Nephron progenitor cell (in vitro differentiated cells): ENCODE measurements at regions not wholly inside any gene's neighbourhood (a gene's known extent, or its start where the extent isn't known, plus 50 kb on each side); places are given as distances from the start of the nearest gene placed in this dataset.
"Not testable (repeated sequence)": the region's sequence is repeated elsewhere in the genome, so short reads cannot be mapped to it uniquely, and the experiment has no call there.

Experiments
- DNase-seq: peaks from one replicate; pipeline ENCODE4 v3.0.0; 2021
- H3K27ac Mint-ChIP-seq: 2 replicates; pipeline ENCODE4 v1.8.0; 2021; ENCODE audit warnings: mild to moderate bottlenecking, moderate library complexity, mixed read lengths
- H3K27me3 Mint-ChIP-seq: 2 replicates; pipeline ENCODE4 v1.8.0; 2021; ENCODE audit warnings: mild to moderate bottlenecking, low read depth, mixed read lengths; ENCODE audit not compliant: poor library complexity
- H3K36me3 Mint-ChIP-seq: 2 replicates; pipeline ENCODE4 v1.8.0; 2021; ENCODE audit warnings: low read depth, mixed read lengths
- H3K4me1 Mint-ChIP-seq: 2 replicates; pipeline ENCODE4 v1.8.0; 2021; ENCODE audit warnings: mixed read lengths
- H3K4me3 Mint-ChIP-seq: 2 replicates; pipeline ENCODE4 v1.8.0; 2021; ENCODE audit warnings: mild to moderate bottlenecking, moderate library complexity, mixed read lengths
- H3K9me3 Mint-ChIP-seq: 2 replicates; pipeline ENCODE4 v1.8.0; 2021; ENCODE audit warnings: mild to moderate bottlenecking, moderate library complexity, mixed read lengths
- TF ChIP-seq, protein P1 (sequence below): fragments of 200-600 bp; sonication (generic); IDR thresholded peaks from 2 replicates; pipeline ENCODE4 v1.5.0; 2021; ENCODE audit warnings: antibody characterized with exemption

GRCh38 chr7:79653136-79653631 lies 199.7 kb upstream of the MAGI2 start:
- no peak overlapping the region for H3K27ac Mint-ChIP-seq
- TF ChIP-seq, protein P1, sequence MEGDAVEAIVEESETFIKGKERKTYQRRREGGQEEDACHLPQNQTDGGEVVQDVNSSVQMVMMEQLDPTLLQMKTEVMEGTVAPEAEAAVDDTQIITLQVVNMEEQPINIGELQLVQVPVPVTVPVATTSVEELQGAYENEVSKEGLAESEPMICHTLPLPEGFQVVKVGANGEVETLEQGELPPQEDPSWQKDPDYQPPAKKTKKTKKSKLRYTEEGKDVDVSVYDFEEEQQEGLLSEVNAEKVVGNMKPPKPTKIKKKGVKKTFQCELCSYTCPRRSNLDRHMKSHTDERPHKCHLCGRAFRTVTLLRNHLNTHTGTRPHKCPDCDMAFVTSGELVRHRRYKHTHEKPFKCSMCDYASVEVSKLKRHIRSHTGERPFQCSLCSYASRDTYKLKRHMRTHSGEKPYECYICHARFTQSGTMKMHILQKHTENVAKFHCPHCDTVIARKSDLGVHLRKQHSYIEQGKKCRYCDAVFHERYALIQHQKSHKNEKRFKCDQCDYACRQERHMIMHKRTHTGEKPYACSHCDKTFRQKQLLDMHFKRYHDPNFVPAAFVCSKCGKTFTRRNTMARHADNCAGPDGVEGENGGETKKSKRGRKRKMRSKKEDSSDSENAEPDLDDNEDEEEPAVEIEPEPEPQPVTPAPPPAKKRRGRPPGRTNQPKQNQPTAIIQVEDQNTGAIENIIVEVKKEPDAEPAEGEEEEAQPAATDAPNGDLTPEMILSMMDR, result no peak
- no peaks in the 10 kb centered on the region for H3K36me3 Mint-ChIP-seq
- no peaks in the 10 kb centered on the region for H3K4me1 Mint-ChIP-seq
- H3K4me3 Mint-ChIP-seq, result no peak overlapping the region
- no peaks in the 10 kb centered on the region for H3K9me3 Mint-ChIP-seq
- H3K27me3 Mint-ChIP-seq, result no peaks in the 10 kb centered on the region
- DNase-seq, result no peak

GRCh38 chr7:79652619-79653018 lies 199.2 kb upstream of the MAGI2 start:
- Mint-ChIP-seq H3K27ac (no peak overlapping the region), H3K27me3 (peaks cover 2% of the 10 kb centered on the region), H3K4me1 (no peaks in the 10 kb centered on the region), H3K36me3 (no peaks in the 10 kb centered on the region), H3K9me3 (no peaks in the 10 kb centered on the region), H3K4me3 (no peak overlapping the region)
- DNase-seq, result no peak
- TF ChIP-seq, protein P1, result no peak

- TF ChIP-seq, protein P1, result no peak
- peaks cover 8% of the 10 kb centered on the region for H3K4me1 Mint-ChIP-seq
- no peaks in the 10 kb centered on the region for H3K9me3 Mint-ChIP-seq
- H3K27me3 Mint-ChIP-seq, result peaks cover 3% of the 10 kb centered on the region
- DNase-seq, result no peak
- H3K36me3 Mint-ChIP-seq, result no peaks in the 10 kb centered on the region
- no peak overlapping the region for H3K4me3 Mint-ChIP-seq
- H3K27ac Mint-ChIP-seq, result no peak overlapping the region
Measured at GRCh38 chr7:79647711-79648110, 194.2 kb upstream of the MAGI2 start.

DNA sequence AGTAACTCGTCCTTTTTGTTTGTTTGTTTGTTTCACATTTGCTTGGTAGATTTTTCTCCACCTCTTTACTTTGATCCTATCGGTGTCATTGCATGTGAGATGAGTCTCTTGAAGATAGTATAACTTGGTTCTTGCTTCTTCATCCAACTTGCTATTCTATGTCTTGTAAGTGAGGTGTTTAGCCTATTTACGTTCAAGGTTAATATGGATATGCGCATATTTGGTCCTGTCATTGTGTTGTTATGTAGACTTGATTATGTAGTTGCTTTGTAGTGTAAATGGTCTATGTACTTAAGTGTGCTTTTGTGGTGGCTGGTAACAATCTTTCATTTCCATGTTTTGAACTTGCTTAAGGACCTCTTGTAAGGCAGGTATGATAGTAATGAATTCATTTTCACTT lies 192.8 kb upstream of the MAGI2 start:
- DNase-seq, result no peak
- Mint-ChIP-seq H3K9me3 (no peaks in the 10 kb centered on the region), H3K27ac (no peak overlapping the region), H3K27me3 (peaks cover 3% of the 10 kb centered on the region), H3K4me3 (no peak overlapping the region), H3K36me3 (no peaks in the 10 kb centered on the region), H3K4me1 (peaks cover 8% of the 10 kb centered on the region)
- TF ChIP-seq, protein P1, result no peak

GRCh38 chr7:79636849-79637248 lies 183.4 kb upstream of the MAGI2 start:
- TF ChIP-seq, protein P1, result no peak

GRCh38 chr7:79625921-79626320 lies 172.5 kb upstream of the MAGI2 start:
- not testable (repeated sequence) for H3K4me1 Mint-ChIP-seq, H3K9me3 Mint-ChIP-seq, H3K27me3 Mint-ChIP-seq, DNase-seq, H3K27ac Mint-ChIP-seq, H3K36me3 Mint-ChIP-seq, H3K4me3 Mint-ChIP-seq

More at GRCh38 chr7:79636849-79637248, 183.4 kb upstream of the MAGI2 start:
- DNase-seq, result no peak
- Mint-ChIP-seq H3K36me3 (no peaks in the 10 kb centered on the region), H3K27me3 (peaks cover under 1% of the 10 kb centered on the region), H3K9me3 (no peaks in the 10 kb centered on the region), H3K27ac (no peak overlapping the region), H3K4me1 (no peaks in the 10 kb centered on the region), H3K4me3 (no peak overlapping the region)
